ENCODE measurements at regions not wholly inside any gene's neighbourhood (a gene's known extent, or its start where the extent isn't known, plus 50 kb on each side); places are given as distances from the start of the nearest gene placed in this dataset.
"Not testable (repeated sequence)": the region's sequence is repeated elsewhere in the genome, so short reads cannot be mapped to it uniquely, and the experiment has no call there.

DNA sequence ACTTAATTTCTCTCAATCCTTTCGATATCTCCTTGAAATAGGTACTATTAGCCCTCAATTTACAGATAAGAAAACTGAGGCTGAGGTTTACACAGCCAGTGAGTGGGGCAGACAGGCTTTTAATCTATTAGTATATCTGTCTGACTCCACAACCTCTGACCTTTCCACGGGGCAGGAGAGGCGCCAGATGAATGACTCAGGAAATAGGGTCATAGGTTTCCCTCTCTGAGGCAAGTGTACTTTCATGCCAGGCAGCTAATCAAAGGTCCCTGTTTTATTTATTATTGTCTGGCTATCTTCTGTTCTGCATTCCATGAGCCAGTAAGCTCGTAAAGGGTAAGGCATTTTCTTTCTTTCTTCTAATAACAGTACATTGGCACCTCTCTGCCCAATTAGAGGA, 79.6 kb upstream of the KLF4 start:
- peak; percentile 59 for DNase-seq (ENCODE audit: low spot score)

DNA sequence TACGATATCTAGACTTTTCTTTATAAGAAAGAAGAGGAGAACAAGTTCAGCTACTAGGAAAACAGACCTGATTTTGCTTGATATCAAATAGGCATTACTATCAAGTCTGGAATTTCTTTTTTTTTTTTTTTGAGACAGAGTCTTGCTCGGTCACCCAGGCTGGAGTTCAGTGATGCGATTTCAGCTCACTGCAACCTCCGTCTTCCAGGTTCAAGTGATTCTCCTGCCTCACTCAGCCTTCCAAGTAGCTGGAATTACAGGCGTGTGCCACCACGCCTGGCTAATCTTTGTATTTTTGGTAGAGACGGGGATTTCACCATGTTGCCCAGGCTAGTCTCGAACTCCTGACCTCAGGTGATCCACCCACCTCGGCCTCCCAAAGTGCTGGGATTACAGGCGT, 78.8 kb upstream of the KLF4 start:
- not testable (repeated sequence) for DNase-seq (ENCODE audit: low spot score)

DNA sequence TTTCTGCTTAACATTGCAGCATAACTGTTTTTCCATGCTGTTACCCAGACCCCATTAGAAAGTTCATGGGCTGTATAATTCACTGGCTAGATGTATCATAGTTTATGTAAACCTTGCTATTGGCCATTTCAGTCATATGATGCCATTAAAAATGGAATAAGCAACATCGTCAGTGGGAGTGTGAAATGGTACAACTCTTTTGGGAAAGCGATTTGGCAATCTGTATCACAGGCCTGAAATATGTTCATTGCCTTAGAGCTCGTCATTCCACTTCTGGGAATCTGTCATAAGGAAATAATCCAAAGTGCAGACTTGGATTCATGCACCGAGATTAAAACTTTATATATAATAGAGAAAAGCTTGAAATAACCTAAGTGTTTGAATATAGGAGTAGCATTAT, 77.9 kb upstream of the KLF4 start:
- DNase-seq (ENCODE audit: low spot score) = no peak

DNA sequence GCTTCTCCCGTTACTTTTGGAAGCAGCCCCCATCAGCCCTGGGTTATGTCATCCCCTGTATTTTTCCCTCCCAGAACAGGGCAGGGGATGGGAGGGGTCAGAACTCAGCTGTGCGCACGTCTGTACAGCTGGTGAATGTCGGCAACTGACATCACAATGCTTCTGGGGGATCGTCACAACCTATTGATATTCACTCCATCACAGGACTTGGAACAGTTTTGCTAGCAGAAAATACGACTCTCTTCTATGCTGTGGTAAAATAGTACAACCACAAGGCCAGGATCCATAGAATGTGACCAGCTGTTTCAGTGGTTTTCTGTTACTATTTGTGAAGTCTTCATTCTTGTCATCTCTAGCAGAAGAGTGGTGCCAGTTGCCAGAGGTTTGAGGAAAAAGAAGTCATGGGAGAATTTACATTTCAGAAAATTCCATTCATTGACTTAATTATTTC, 77.1 kb upstream of the KLF4 start:
- DNase-seq (ENCODE audit: low spot score) = no peak

DNA sequence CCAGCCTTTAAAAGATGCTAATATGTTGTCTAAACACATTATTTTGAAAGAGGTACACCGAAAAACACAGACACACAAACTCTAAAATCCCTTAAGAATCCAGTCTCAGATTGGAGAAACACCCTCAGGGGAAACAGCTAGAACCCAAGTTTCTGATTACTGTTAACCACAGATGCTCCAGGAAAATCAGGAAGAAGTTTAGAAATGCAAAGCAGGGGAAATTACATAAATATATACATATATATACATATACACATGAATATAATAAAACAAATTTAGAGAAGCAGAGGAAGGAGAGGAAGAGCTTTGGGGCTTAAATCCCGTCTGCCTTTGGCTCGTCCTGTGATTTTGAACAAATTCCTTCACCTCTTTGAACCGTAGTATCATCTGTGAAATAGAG, 73.2 kb upstream of the KLF4 start:
- DNase-seq (ENCODE audit: low spot score) = no peak

DNA sequence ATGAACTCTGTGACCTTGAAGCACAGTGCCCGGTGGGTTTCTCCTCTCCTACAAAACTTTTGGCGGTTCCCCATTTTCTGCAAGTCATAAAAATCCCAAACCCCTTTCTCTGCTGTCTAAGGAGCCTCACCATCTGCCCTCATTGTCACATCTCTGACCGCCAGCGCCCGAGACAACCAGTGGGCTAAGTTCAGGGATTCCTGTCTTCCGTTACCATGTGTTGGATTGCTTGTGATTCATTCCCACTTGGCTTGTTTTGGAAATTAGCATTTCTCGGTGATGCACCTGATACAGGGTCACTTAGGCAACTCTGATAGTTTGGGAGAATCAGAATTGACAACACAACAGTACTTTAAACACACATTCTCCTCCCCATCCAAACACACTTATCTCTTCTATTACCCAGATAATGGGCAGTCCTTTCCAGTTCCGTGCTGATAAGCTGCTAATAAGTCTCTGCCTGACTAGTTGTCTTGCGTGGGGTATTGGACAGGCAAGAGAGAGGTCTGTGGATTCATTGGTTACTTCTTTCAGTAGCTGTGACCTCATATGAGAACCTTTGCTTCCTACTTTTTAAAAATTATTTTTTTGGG, 70.0 kb upstream of the KLF4 start:
- no peak for DNase-seq (ENCODE audit: low spot score)

DNA sequence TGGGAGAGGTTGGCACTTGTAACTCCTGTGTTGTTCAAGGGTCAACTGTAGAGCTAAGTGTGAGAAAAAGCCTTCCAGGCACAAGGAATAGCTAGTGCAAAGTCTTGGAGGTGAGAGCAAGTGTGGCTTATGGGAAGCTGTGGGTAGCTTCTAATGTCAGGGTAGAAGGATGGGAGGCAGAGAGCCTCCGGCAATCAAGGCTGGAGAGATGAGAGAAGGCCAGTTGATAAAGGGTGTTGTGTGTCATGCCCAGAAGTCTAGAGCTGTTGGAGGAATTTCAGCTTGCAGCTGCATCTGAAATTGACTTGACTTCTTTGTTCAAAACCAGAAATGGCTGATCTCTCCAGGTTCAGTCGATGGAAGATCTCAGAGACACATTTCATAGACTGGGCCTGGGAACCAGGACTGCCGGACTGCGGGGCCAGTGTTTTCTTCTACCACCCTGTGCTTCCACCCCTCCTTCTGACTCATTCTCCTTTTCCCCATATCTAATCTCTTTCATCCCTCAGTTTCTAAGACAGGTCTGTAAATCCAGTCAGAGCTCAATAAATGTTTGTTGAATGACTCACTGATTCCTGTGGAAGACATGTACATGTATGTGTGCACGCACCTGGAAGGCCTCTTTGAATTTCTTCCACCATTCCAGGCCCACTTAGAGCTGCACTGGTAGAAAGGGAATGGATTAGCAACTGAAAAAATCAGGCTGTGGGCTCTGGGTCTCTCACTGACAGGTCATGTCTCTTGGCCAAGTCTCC, 67.8 kb upstream of the KLF4 start:
- peak; percentile 75 for DNase-seq (ENCODE audit: low spot score)

DNA sequence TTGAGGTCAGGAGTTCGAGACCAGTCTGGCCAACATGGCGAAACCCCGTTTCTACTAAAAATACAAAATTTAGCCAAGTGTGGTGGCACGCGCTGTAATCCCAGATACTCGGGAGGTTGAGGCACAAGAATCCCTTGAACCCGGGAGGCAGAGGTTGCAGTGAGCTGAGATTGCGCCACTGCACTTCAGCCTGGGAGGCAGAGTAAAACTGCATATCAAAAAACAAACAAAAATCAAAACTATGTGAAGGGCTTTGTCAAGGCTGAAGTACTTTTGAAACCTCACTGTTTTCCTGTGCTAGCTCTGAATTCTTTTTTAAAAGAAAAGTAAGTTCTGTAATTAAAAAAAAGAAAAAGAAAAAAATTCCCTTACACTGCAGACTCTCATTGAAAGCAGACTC, 65.1 kb upstream of the KLF4 start:
- DNase-seq (ENCODE audit: low spot score) = no peak

DNA sequence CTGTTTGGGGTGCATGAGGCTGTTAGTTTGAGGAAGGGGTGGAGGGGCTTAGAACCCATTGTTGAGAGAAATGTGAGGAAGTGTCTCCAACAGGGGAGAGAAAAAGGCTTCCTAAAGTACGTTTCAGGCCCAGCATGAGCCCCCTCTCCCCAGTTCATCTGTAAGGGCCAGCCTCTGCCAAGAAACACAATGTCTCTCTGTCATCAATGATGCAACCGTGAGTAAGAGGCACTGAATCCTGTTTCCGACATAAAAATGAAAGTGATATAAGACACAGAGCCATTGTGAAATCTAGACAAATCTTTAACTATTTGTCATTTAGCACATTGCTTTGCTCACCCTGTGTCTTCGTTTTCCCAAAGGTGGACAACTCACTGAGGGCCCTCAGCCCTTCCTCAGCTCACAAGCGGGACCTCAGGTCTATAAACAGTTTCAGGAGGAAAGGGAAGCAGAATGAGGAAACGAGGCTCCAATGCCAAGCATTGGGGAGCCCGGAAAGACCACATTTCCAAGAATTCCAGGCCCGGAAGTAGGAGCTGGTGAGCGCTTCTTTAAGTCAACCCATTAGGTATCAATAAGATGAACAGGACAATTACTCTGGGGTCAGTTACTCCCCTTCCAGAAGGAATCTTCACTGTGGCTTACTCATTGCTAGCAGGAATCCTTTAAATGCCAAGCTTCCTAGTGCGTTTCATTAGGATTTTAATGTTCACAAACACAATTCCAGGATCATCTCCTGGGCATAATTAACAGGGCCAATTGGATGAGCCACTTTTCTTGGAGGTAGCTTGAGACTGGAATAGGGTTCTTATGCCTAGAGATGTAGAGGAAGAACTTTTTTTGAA, 59.0 kb upstream of the KLF4 start:
- peak; percentile 64 for DNase-seq (ENCODE audit: low spot score)

DNA sequence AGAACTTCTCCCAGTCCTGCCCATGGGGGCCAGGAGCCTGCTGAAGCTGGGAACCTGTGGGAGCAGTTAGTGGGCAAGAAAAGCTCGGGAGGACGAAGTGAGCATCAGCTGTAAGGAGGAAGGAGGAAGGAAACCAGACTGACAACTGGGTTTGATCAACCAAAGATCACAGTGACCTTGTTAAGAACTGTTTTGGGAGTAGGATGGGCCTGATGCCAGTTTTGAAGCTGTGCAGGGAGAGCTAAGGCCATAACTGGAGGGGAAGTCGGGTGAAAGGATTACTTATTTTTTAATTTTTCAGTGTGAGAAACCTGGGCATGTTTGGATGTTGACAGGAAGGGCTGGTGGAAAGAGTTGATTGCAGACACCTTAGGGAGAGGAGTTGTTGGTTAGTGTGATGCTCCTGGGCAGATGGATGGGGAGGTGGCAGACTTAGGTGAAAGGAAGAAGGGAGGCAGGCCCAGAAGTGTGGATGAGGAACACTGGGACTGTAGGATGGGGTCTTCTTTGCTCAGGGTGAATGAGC, 58.3 kb upstream of the KLF4 start:
- no peak for DNase-seq (ENCODE audit: low spot score)

DNA sequence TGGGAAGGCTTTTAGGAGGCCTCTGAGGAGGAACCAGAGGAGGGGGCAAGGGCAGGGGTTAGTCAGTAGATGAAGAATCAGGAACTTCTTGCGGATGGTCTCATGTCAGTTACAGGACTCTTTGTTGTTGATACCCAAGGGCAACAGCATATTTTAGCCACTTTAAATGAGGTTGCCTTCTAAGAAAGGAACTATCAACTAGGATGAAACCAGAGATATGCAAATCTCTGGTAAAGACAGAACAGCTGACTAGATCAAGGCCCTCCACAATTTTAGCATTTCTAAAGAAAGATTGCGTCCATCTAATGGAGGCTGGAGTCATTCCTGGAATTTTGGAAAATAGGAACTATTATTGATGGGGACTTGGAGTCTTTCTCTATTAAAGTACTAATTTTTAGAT, 57.7 kb upstream of the KLF4 start:
- DNase-seq (ENCODE audit: low spot score) = no peak

DNA sequence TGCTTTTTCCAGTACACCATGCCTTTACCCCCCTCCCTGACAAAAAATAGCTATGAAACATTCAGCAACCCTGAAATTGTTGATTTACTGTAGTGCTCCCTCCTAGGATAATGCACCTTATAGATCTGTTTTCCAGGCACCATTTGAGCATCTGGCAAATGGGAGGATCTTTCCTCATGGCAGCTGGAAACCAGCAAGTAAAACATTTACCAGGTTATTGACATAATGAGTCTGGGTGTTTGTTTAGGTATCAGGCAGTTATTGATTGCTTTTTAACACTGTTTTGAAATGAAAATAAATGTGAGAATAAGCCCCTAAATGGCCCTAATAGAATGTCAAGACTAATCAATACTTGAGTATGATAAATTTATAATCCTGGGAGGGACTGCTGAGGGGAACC, 57.3 kb upstream of the KLF4 start:
- no peak for DNase-seq (ENCODE audit: low spot score)

DNA sequence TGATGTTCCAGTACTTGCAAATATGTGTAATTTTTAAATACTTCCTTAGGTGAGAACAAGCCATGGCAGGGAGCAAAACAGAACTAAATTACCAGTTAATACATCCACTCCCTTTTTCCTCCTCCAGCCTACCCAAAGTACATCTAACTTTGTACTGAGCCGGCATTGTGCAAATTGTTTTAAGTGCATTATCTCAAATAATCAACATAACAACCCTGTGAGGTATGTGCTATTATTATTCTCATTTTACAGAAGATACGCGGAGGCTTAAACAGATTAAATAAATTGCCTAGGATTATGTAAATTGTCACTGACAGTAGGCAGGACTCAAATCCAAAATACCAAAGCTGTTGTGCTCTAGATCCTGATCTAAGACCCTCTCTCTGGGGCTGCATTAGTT, 55.5 kb upstream of the KLF4 start:
- DNase-seq (ENCODE audit: low spot score) = no peak

DNA sequence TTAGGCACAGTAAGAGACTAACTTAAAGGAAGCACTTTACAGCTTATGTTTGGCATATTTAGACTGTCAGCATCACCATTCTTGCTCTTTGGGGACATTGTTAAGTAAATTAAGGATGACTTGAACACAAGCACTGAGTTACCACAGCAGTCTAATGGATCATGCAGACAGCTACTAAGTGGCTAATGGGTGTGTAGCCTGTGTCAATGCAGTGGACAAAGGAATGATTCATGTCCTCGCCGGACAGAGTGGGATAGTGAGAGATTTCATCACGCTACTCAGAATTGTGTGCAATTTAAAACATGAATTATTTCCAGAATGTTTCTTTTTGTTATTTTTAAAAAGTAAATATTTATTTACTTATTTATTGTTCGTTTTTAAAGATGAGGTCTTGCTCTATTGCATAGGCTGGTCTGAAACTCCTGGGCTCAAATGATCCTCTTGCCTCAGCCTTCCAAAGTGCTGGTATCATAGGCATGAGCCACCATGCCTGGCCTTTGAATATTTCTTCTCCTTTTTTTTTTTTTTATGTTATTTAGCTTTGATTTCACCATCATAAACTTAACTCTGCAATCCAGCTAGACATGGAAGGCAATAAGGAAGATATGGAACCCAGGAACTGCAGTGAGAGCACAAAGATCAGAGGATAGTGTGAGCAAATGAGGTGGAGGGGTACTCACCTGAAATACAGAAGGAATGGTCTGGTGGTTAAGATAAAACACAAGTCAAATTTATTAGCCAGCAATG, 53.0 kb upstream of the KLF4 start:
- DNase-seq (ENCODE audit: low spot score) = no peak

DNA sequence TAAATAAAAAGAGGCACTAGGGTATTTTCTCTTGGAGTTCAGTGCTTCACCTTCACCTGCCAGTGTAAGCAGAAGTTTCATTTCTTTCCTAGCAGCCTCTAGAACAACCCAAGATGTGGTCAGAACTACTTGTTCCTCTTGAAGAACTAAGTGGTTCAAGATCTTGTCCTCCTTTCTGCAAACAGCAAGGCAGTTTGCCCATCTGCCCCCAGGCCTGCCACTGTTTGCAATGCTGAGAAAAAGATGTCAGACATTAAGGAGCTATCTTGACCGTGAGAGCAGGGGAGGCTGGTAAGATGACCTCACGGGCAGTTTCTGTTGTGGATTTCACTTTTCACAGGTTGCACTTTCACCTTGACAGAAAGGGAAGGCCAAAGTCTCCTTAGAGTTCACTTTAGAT, 52.0 kb upstream of the KLF4 start:
- no peak for DNase-seq (ENCODE audit: low spot score)

DNA sequence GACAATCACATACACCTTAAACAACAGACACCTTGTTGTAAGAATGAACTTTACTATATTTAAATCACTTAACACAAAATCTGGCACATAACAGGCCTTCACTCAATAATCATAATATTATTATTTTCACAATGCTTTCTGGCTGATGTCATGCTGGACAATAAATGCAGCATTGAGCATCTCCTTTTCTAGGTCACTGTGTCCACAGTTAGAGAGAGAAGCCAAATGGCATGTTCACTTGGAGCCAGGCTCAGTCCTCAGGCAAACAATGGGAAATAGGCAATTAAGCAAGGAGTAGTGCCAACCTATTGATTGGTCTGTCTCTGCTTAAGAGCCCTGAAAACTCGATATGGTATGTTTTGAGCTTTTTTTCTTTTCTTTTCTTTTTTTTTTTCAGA, 50.6 kb upstream of the KLF4 start:
- no peak for DNase-seq (ENCODE audit: low spot score)

DNA sequence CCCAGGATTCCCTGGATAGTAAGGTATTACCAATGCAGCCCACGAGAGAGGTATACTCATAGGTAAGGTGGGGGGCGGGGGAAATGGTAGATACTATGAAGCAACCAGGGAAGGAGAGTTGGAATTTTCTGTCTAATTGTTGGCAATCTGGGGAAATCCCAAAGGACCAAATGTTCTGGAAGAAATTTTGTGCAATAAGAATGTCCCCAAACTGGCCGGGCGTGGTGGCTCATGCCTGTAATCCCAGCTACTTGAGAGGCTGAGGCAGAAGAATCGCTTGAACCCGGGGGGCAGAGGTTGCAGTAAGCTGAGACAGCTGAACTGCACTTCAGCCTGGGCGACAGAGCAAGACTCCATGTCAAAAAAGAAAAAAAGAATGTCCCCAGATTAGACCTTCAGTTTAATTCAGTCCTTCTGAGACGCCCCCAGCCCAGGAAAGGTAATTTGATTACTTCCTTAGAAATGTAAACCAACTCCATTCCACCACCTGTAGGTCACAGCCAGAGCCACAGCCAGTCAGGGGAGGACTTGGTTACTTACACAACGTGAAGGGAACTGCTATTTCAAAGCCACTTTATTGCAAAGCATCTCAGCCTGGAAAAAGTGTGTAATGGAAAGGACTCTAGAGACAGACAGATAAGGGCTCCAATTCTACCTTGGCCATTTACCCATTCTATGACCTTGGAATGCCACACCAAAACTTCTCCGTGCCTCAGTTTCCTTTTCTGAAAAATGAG, 50.0 kb upstream of the KLF4 start:
- no peak for DNase-seq (ENCODE audit: low spot score)
